ENCODE measurements at regions not wholly inside any gene's neighbourhood (a gene's known extent, or its start where the extent isn't known, plus 50 kb on each side); places are given as distances from the start of the nearest gene placed in this dataset.

GRCh38 chr12:131610181-131610580, 100.7 kb upstream of the SFSWAP start:
- Histone ChIP-seq H3K4me1 (no peaks in the 10 kb centered on the region), H3K4me3 (no peak overlapping the region), H3K27ac (no peak overlapping the region), H3K27me3 (peaks cover 0 to 2% (median 0%) of the 10 kb centered on the region in 3 donors), H3K36me3 (no peaks in the 10 kb centered on the region), H3K9me3 (no peaks in the 10 kb centered on the region)
- ATAC-seq, result no peak
- no peak for DNase-seq
- intact Hi-C loops (cut with DNase I; ENCODE audit: low total_unique reads) (no loop called here), in situ Hi-C loops (cut with MboI; ENCODE audit: low sequenced_read_pairs in 4 of 4) (loop anchor here in 1 of 4 donors (25.0 kb wide), 1 partner anchor 227 kb away; the partner anchor contains the start of gene MMP17)
- TF ChIP-seq POLR2A (IDR thresholded peaks at IDR 0.05) (no peak), CTCF (IDR thresholded peaks at IDR 0.05 in 4 of 5, conservative IDR thresholded peaks at IDR 0.05 in 1 of 5) (no peak)

GRCh38 chr12:131610891-131611290, 100.0 kb upstream of the SFSWAP start:
- no peaks in the 10 kb centered on the region for H3K4me1 ChIP-seq
- DNase-seq (no peak), ATAC-seq (no peak)
- in situ Hi-C loops (cut with MboI; ENCODE audit: low sequenced_read_pairs in 4 of 4) (loop anchor here in 1 of 4 donors (25.0 kb wide), 1 partner anchor 226 kb away; the partner anchor contains the start of gene MMP17), intact Hi-C loops (cut with DNase I; ENCODE audit: low total_unique reads) (no loop called here)
- H3K4me3 ChIP-seq, result no peak overlapping the region
- H3K9me3 ChIP-seq, result no peaks in the 10 kb centered on the region
- H3K36me3 ChIP-seq, result no peaks in the 10 kb centered on the region
- H3K27me3 ChIP-seq, result peaks cover 0 to 2% (median 0%) of the 10 kb centered on the region in 3 donors
- TF ChIP-seq CTCF (IDR thresholded peaks at IDR 0.05 in 4 of 5, conservative IDR thresholded peaks at IDR 0.05 in 1 of 5) (no peak), POLR2A (IDR thresholded peaks at IDR 0.05) (no peak)
- no peak overlapping the region for H3K27ac ChIP-seq

- in situ Hi-C loops (cut with MboI; ENCODE audit: low sequenced_read_pairs in 4 of 4), result loop anchor here in 1 of 4 donors (25.0 kb wide), 1 partner anchor 226 kb away; the partner anchor contains the start of gene MMP17
- TF ChIP-seq CTCF (IDR thresholded peaks at IDR 0.05 in 4 of 5, conservative IDR thresholded peaks at IDR 0.05 in 1 of 5), result no peak
- no peak for TF ChIP-seq POLR2A (IDR thresholded peaks at IDR 0.05)
- intact Hi-C loops (cut with DNase I; ENCODE audit: low total_unique reads), result no loop called here
- Histone ChIP-seq H3K4me3 (no peak overlapping the region), H3K9me3 (no peaks in the 10 kb centered on the region), H3K27ac (no peak overlapping the region), H3K4me1 (no peaks in the 10 kb centered on the region), H3K36me3 (no peaks in the 10 kb centered on the region), H3K27me3 (peaks cover 0 to 2% (median 0%) of the 10 kb centered on the region in 3 donors)
- no peak for ATAC-seq
- DNase-seq, result no peak
Observed at GRCh38 chr12:131611416-131612091, 99.3 kb upstream of the SFSWAP start.

GRCh38 chr12:131612092-131612755, 98.7 kb upstream of the SFSWAP start:
- no peaks in the 10 kb centered on the region for H3K4me1 ChIP-seq
- TF ChIP-seq POLR2A (IDR thresholded peaks at IDR 0.05), result no peak
- TF ChIP-seq CTCF (IDR thresholded peaks at IDR 0.05 in 4 of 5, conservative IDR thresholded peaks at IDR 0.05 in 1 of 5), result no peak
- no peak overlapping the region for H3K27ac ChIP-seq
- in situ Hi-C loops (cut with MboI; ENCODE audit: low sequenced_read_pairs in 4 of 4) (loop anchor here in 1 of 4 donors (25.0 kb wide), 1 partner anchor 225 kb away; the partner anchor contains the start of gene MMP17), intact Hi-C loops (cut with DNase I; ENCODE audit: low total_unique reads) (no loop called here)
- DNase-seq, result no peak
- H3K4me3 ChIP-seq, result no peak overlapping the region
- no peaks in the 10 kb centered on the region for H3K9me3 ChIP-seq
- no peak for ATAC-seq
- peaks cover 0 to 6% (median 0%) of the 10 kb centered on the region in 3 donors for H3K27me3 ChIP-seq
- no peaks in the 10 kb centered on the region for H3K36me3 ChIP-seq

All from gastrocnemius medialis (tissue), 4 donors.